SK-N-SH (cell line): ENCODE measurements at regions not wholly inside any gene's neighbourhood (a gene's known extent, or its start where the extent isn't known, plus 50 kb on each side); places are given as distances from the start of the nearest gene placed in this dataset.

Experiments
- EP300 ChIP-seq, 2 experiments: IDR thresholded peaks; 2 replicates each; pipeline versions ENCODE4 v1.4.0 to v1.6.1; 2012; ENCODE audit warnings: borderline replicate concordance in 1 of 2, low read depth in 1 of 2, low read length in 1 of 2
- EZH2phosphoT487 ChIP-seq: fragments of 200-600 bp; sonication (generic); IDR thresholded peaks from 2 replicates; pipeline ENCODE4 v1.6.1; 2017; ENCODE audit warnings: low read depth, mixed run types, mild to moderate bottlenecking, antibody characterized with exemption, moderate library complexity, borderline replicate concordance
- POLR2AphosphoS5 ChIP-seq: IDR thresholded peaks from 2 replicates; pipeline ENCODE4 v1.6.1; 2012; ENCODE audit warnings: low read depth, low read length
- TEAD4 ChIP-seq: IDR thresholded peaks from 2 replicates; pipeline ENCODE4 v1.4.0; 2012; ENCODE audit warnings: mild to moderate bottlenecking, borderline replicate concordance; ENCODE audit not compliant: insufficient read depth

- TF ChIP-seq EP300 (IDR thresholded peaks at IDR 0.05; ENCODE audit: borderline replicate concordance in 1 of 2, low read depth in 1 of 2, low read length in 1 of 2), result no peak
- TF ChIP-seq POLR2AphosphoS5, result no peak
- no peak for TF ChIP-seq EZH2phosphoT487
- no peak for TF ChIP-seq TEAD4
These were observed 1007.9 kb upstream of the CITED2 start for GRCh38 chr6:140382355-140382754.
